Activated T-helper 1 cell treated with Interleukin-2 at 50 U/mL for 16 hours (primary cell): ENCODE measurements at regions not wholly inside any gene's neighbourhood (a gene's known extent, or its start where the extent isn't known, plus 50 kb on each side); places are given as distances from the start of the nearest gene placed in this dataset.
"Not testable (repeated sequence)": the region's sequence is repeated elsewhere in the genome, so short reads cannot be mapped to it uniquely, and the experiment has no call there.

Experiments
- DNase-seq: peaks from one replicate; pipeline ENCODE4 v3.0.0-alpha.2; 2020; ENCODE audit warnings: low read depth

DNA sequence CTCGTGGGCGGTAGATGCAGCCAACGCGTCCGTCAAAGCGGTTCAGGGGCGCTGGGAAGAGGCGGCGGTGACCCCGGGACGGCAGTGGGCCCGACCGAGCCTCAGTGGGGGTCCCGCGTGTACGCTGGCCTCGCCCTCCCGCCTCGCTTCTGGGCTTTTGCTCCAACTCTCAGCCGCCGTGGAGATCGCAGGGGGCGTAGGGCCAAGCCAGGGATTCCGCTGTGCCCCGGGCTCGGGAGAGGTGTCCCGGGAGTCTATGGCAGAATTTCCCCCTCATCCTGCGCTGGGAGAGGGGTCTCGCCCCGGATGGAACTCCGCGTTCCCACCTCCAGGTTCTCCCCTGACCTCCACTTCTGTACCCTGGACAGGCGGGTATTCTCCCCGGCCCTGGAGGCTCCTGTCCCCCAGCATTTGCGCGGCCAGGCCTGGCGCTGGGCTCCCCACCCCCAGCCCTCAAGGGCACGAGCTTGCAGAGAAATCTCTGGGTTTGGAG is 131.9 kb downstream of the MRPL36 start:
- DNase-seq: no peak

DNA sequence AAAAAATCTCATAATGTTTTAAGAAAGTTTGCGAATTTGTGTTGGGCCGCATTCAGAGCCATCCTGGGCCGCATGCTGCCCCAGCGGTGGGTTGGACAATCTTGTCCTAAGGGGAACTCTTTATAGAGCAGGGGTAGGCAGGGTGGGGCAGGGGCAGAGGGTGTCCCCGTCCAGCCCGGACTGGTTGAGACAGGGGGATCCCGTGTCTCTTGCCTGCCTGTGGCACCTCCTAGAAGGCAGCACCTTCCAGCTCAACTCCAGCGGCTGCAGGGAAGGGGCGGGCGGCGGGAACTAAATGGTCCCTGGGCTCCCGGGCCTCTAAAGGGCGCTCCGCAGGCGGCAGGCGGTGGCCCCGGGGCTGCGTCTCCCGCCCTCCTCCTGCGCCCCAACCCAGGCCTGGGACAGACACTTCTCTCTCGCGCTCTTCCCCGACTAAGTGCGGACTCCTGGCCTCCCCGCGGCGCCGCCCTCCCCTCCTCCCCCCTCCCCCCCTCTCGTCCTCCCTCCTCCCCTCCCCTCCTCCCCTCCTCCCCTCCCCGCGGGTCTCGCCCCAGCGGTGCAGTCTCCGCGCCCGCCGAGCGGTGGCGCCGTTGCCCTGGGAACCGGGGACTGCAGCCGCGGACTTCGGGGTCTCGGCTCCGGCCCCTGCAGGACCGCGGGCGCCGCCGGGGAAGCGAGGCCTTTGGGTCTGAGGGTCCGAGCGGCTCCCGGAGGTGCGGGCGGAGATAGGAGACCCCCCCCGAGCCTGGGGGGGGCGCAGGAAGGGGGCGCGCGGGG is 132.6 kb downstream of the MRPL36 start:
- DNase-seq: peak; percentile 37

DNA sequence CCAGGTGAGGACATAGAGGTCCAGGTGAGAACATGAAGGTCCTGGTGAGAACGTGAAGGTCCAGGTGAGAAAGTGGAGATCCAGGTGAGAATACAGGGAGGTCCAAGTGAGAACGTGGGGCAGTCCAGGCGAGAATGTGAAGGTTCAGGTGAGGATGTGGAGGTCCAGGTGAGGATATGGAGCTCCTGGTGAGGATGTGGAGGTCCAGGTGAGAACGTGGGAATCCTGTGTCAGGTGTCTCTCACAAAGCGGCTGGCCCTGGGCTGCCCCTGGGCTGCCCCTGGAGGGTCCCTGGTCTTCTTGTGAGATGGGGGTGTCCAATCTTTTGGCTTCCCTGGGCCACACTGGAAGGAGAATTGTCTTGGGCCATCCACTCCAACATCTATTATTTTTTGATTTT is 133.4 kb downstream of the MRPL36 start:
- DNase-seq: no peak

DNA sequence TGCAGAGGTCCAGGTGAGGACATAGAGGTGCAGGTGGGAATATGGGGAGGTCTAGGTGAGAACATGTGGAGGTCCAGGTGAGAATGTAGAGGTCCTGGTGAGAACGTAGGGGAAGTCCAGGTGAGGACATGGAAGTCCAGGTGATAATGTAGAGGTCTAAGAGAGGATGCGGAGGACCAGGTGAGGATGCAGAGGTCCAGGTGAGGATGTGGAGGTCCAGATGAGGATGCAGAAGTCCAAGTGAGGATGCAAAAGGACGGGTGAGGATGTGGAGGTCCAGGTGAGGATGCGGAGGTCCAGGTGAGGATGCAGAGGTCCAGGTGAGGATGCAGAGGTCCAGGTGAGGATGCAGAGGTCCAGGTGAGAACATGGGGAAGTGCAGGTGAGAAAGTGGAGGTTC is 133.8 kb downstream of the MRPL36 start:
- no peak for DNase-seq

DNA sequence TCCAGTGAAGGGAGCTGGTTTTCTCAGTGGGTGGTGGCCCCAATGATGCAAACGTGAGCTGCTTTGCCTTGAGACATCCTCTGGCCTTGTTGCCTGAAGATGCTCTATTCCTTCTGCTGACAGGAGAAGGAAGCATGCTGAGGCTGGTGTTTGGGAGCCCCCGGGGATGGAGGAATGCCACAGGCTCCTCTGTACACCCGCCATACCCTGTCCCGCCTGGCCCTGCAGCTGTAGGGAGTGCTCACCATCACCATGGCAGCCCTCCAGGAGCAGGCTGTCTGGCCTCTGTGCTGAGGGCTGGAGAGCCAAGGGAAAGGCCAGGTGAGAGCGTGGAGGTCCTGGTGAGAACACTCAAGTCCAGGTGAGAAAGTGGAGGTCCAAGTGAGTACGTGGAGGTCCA is 134.4 kb downstream of the MRPL36 start:
- no peak for DNase-seq

DNA sequence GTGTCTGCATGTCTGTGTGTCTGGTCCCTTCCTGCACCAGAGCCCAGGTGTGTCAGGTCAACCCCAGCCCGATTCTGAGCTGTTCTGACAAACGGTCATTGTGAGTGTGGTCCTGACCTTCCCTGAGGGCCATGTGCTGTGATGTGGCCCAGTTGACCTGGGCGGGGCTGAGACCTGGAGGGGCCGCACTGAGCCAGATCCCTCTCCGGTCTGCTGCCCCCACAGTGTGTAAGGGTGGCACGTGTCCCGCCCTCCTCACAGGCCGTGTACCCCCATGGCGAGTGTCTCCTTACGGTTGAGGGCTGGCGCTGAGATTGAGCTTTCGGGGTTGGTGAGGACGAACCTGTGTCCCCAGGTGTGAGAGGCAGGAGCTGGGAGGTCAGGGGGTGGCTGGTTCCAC is 136.5 kb downstream of the MRPL36 start:
- no peak for DNase-seq

DNA sequence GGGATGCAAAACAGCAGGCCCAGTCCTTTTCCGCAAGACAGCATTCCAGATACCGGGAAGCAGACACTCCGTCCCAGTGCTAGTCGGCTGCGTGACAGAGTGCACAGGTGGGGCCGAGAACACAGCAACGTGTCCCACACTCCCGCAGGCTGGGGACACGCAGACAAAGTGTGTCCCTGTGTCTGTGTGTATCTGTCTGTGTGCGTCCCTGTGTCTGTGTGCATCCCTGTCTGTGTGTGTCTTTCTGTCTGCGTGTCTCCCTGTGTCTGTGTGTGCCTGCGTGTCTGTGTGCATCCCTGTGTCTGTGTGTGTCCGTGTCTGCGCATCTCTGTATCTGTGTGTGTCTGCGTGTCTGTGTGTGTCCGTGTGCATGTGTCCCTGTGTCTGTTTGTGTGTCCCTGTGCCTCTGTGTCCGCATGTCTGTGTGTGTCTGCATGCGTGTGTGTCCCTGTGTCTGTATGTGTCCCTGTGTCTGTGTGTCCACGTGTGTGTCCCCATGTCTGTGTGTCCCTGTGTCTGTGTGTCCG is 137.0 kb downstream of the MRPL36 start:
- no peak for DNase-seq

DNA sequence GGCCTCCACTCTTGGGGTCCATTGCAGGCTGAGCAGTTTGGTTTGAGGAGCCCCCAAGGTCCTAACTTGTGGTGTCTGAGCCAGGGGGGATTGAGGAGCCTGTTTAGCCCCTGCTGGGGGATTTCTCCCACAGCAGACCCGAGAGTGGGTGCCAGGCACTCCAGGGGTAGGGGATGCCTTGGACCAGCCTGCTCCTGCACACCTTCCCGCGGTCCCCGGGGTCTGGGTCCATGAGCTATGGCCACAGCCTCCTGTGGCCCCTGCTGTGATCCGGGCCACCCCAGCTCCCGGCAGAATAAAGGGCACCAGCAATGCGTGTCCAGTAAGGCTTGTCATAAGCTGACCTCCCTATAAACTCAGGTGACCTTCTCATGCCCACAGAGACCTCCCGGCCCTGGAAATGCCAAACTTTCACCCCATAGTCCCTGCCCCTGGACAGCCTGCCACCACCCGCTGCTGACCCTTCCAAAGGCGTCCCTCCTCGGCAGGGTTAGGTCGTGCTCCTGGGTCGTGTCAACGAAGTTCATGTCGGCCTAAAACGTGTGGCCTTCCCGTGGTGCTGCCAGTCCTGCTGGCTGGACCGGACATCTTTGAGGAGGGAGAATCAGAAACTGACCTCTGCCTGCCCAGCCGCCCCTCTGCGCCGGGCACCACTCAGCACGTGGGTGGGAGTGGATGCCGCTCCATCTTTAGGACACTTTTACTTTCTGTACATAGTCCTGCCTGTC is 137.6 kb downstream of the MRPL36 start:
- no peak for DNase-seq

DNA sequence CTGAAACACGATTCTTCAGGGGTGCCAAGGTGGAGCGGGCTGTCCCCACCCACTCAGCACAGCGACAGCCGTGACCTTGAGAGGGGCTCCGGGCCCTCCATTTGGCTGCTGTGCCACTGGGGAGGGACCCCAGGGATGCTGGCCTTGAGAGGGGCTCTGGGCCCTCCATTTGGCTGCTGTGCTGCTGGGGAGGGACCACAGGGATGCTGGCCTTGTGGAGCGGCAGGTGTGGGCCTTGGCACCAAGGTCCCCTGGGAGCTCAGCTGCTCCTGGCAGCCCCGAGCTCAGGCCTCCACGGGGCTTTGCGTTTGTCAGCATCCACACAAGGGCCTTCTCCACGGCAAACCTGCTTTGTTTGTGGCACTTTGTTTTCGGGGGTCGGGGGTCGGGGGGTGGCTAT is 137.6 kb upstream of the LPCAT1 start:
- DNase-seq: no peak

DNA sequence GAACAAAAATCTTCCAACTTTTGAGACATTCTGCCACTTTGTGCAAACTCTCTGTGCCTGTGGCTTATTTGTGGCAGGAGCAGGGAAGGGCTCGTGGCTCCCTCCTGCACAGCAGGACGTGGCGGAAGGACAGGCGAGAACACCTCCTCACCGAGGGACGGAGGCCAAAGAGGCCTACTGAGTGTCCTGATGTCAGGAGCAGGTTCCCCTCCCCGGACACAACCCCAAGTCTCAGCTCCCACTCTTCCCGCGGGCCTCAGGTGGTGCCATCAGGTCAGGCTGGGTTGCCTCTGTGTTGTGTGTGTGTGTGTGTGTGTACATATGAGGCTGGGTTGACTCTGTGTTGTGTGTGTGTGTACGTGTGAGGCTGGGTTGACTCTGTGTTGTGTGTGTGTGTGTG is 136.8 kb upstream of the LPCAT1 start:
- DNase-seq: no peak

DNA sequence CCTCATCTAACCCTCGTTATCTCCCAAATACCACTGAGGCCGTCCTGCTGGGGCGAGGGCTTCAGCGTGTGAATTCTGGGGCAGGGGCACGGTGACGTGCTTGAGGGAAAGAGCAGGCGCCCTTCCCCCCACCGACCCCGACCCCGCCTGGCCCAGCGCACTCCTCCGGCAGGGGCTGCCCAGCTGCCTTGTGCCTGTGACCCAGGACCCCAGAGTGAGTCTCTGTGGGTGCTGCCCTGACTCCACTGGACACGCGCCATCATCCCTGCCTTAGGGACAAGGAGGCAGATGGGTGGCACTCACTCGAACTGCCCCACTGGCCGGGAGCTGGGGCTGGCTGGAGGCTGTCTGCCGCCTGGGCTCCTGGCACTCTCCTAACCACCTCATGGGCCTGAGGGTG is 136.2 kb upstream of the LPCAT1 start:
- DNase-seq: no peak

DNA sequence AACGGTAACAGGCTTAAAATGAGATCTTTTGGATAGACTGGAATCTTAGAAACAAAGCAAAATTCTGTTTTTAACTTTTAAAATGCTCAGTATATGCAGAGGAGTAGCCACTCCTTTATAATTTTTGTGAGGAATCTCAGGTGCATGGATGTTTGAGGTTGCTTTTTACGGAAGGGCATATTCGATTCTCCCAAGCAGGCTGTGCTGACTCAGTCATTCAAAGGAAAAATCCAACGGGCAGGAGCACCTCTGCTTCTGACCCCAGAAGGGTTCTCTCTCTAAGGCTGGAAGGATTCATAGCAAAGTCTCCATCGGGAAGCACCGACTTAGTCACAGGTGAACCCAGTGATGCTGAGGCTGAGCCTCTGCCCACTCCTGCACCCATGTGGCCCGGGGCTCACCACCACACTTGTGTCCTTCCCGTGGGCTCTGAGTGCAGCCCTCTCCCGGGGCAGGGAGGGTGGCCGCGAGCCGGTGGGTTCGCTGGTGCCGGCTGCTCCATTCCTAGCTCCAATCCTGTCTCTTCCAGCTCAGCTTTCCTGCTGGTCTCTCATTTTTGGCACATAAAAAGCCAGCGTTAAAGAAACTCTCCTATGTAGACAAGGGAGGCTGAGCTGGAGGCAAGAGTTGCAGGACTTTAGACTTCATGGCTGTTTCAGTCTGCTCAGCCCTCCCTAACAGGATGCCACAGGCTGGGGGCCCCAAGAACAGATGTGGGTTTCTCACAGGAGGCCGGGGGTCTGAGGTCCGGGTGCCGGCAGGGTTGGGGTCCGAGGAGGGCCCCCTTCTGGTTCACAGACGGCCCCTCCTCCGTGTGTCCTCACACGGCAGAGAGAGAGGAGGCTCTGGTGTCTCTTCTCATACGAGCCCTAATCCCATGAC is 135.6 kb upstream of the LPCAT1 start:
- no peak for DNase-seq

DNA sequence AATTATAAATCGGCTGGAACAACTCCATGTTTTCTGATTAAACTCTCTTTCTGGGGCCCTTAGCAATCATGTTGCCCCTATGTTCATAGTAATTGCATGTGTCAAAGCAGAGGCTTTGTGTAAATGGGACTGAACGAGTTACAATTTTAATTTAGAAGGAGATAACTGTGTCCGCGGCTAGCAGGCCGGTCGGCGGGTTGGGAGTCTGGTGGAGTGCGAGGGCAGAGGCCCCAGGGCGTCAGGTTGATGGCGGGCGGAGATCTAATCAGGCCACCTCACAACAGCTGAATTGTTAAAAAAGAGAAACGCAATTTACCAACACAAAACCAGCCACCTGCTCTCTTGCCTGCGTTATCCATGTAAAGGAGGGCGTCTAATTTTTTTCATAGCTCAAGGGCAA is 134.9 kb upstream of the LPCAT1 start:
- DNase-seq: no peak

DNA sequence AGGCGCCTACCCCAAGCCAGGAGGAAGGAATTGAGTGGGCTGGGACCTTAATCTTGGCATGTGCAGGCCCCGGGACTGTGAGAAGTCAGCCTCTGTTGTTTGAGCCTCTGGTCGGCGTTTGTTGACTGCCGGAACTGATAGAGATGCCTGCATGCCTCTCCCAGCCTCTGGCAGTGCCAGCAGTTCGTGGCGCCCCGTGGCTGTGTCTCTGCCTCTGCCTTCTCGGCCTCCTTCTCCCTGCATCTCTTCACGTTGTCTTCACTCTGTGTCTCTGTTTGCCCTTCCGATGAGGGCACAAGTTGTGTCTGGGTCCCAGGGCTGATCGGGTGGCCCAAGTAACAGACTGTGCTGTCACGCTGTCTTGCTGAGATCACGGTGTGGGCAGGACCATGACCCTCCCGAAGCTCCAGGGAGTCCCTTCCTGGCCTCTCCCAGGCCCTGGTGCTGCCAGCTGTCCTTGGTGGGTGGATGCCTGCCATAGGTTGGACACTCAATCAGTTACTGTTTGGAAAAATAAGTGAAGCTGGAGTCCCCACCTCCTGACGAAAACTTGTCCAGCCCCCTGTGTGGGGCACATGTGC is 133.5 kb upstream of the LPCAT1 start:
- no peak for DNase-seq

DNA sequence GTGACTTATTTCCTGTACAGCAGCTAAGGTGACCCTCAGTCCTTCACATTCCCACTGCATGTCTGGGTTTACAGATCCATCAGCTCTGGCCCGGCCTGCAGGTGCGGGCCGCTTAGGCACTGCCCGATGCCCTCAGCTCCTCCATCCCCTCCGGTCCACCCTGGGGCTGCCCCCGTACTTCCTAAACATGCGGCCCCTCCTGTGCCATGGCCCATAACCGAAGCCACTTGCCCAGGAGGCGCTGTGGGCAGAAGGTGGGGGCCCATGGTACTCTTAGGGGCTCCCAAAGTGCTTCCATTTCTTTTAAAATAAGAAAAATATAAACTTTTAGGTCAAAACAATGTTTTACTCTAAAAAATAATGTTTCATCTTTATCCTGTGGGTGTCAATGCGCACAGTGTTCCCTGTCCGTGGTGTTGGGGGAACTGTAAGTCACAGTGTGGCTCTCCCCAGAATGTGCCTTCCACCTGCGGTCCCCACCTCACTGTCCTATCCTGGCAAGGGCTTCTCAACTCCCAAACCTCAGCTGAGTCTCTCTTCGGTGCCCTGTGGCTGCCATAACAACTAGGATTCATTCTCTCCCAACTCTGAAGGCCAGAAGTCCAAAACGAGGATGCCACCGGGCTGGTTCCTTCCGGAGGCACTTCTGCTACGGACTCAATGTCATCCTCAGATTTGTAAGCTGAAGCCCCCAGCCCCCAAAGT is 132.7 kb upstream of the LPCAT1 start:
- no peak for DNase-seq

DNA sequence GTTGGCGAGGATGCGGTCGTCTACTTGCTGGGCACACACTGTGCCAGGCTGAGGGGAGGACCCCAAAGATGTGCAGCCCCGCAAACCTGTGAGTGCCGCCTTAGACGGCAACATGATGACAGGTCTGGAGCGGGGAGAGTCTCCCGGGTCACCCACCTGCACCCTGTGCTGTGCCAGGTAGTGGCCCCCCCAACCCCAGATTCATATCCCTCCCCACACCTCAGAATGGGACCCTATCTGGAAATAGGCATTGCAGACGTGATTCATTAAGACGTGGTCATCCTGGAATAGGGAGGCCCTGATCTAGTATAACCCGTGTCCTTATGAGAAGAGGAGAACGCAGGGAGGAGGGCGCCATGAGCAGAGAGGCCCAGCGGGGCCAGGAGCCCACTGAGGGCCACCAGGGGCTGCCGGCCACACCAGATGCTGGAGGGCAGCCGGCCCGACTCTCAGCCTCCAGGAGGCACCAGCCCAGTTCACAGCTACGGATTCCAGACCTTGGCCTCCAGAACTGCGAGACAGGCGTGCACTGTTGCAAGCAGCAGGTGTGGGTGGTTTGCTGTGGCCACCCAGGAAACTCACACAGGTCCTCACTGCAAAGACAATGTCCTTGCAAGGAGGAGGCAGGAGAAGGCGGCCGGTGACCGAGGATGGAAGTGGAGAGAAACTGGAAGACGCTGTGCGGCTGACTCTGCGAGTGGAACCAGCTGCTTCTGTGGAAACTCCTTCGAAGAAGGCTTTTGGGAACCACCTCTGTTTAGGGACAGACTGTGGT is 131.9 kb upstream of the LPCAT1 start:
- no peak for DNase-seq

DNA sequence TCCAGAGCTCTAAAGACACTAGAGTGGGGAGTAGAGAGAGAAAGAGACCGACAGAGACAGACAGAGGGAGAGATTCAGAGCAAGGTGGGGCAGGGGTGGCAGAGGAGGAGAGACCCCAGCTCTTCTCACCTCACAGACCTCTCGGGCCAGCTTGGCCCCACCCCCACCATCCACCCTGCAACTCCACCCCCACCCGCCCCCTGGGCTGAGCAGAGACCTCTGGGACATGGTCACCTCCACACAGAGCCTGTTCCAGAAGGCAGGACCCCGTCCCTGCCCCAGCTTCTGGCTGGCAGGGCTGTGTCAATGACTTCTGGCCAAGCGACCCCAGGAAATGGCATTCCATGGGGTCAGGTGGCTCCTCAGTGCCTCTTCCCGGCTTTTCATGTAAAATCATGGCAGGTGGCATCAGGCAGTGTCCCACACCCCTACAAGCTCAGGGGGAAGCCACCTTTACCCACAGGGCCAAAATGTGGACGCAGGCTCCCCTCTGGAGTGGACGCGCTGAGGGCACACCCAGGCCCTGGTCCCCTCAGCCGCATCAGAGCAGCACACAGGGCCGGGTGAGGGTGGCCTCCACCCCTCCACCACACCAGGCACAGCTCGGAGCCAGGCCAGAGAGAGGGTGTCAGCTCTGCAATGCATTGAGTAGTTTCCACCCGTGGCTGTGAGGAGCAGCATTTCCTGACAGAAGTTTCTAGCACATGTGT is 131.2 kb upstream of the LPCAT1 start:
- no peak for DNase-seq

DNA sequence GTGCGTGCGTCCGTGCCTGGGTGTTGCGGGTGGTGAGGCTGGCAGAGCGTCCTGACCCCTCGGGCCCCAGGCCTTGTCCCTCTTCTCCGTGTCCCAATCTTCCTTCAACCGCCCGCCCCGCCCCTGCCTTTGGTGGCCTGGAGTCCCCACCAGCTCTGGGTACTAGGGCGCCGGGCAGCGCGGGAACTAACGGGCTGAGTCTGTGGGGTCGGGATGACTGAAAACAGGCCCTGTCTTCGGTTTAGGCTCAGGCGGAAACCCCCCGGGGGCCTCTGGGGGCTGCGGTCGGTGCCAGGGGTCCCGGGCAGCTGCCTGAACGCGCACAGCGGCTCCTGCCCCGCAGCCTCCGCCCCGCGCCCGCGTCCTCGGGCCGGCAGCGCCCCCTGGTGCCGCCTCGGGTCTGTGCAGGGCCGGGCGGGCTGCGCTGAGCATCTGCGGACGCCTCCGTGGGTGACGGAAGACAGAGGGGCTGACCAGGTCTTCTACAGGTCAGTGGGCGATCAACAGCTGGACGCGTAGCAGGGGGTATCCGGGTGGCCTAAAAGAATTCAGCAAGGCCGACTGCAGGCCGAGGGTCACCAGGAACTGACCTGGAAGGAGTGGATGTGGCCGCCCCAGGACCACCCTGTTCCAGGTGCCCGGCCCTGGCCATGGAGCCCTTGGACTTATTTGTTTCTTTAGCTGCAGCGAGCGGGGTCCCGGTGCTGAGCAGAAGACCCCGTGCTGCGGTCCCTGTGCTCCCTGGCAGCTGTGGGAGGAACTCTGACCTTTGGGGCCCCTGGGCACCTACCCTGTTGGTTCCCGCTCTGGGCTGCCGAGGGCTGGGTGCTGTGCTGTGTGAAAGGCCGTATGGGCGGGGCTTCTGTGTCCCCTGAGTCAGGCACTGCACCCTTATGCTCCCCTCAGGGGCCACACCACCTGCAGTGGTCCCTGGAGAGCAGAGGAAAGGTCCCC is 130.2 kb upstream of the LPCAT1 start:
- not testable (repeated sequence) for DNase-seq
